HEK293T (cell line): ENCODE measurements at regions not wholly inside any gene's neighbourhood (a gene's known extent, or its start where the extent isn't known, plus 50 kb on each side); places are given as distances from the start of the nearest gene placed in this dataset.

Experiments
- ARNT ChIP-seq: fragments of 450-650 bp; IDR thresholded peaks from 2 replicates; pipeline ENCODE4 v1.6.1; 2017; ENCODE audit warnings: mild to moderate bottlenecking
- BHLHE40 ChIP-seq: fragments of 450-650 bp; IDR thresholded peaks from 2 replicates; pipeline ENCODE4 v1.6.1; 2016; ENCODE audit warnings: mild to moderate bottlenecking, moderate library complexity, borderline replicate concordance
- FOXA1 ChIP-seq: fragments of 450-650 bp; IDR thresholded peaks from 2 replicates; pipeline ENCODE4 v1.6.1; 2016; ENCODE audit warnings: mild to moderate bottlenecking
- FOXK2 ChIP-seq: fragments of 450-650 bp; IDR thresholded peaks from 2 replicates; pipeline ENCODE4 v1.6.1; 2016; ENCODE audit warnings: mild to moderate bottlenecking
- LEF1 ChIP-seq: fragments of 450-650 bp; IDR thresholded peaks from 2 replicates; pipeline ENCODE4 v1.6.1; 2017; ENCODE audit warnings: mild to moderate bottlenecking, borderline replicate concordance
- NFRKB ChIP-seq: fragments of 450-650 bp; IDR thresholded peaks from 2 replicates; pipeline ENCODE4 v1.6.1; 2016; ENCODE audit warnings: mild to moderate bottlenecking, moderate library complexity
- SP1 ChIP-seq: fragments of 450-650 bp; IDR thresholded peaks from 2 replicates; pipeline ENCODE4 v1.6.1; 2017
- SUZ12 ChIP-seq: fragments of 450-650 bp; IDR thresholded peaks from 2 replicates; pipeline ENCODE4 v1.6.1; 2016; ENCODE audit warnings: mild to moderate bottlenecking
- TARDBP ChIP-seq: fragments of 450-650 bp; IDR thresholded peaks from 2 replicates; pipeline ENCODE4 v1.6.1; 2016
- ZNF384 ChIP-seq: fragments of 450-650 bp; IDR thresholded peaks from 2 replicates; pipeline ENCODE4 v1.6.1; 2016
- TF ChIP-seq, protein P1 (sequence below): fragments of 450-650 bp; IDR thresholded peaks from 2 replicates; pipeline ENCODE4 v1.6.1; 2016

DNA sequence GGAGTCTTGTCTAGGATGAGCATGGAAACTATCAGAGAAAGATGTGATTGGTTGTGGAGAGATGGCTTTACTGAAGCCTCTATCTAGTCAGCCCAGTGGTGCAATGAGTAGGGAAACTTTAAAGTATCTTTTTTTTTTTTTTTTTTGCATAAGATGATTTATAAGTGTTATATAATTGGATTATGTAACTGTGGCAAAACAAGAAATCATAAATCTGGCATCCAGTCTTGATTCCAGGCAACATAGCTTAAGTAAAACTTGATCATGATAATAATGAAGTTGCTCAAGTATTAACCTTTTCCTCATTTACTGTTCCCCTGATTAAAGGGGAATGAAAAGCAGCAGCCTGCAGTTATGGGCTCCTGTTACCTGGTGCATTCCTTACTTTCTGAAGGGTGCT, 538.0 kb upstream of the ATP2B1 start:
- TF ChIP-seq SUZ12 (no peak), SP1 (no peak), FOXK2 (no peak), TARDBP (no peak), BHLHE40 (no peak), FOXA1 (no peak), ZNF384 (no peak), NFRKB (no peak), ARNT (no peak), LEF1 (no peak)
- TF ChIP-seq, protein P1, sequence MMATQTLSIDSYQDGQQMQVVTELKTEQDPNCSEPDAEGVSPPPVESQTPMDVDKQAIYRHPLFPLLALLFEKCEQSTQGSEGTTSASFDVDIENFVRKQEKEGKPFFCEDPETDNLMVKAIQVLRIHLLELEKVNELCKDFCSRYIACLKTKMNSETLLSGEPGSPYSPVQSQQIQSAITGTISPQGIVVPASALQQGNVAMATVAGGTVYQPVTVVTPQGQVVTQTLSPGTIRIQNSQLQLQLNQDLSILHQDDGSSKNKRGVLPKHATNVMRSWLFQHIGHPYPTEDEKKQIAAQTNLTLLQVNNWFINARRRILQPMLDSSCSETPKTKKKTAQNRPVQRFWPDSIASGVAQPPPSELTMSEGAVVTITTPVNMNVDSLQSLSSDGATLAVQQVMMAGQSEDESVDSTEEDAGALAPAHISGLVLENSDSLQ, result no peak
